ENCODE measurements at regions not wholly inside any gene's neighbourhood (a gene's known extent, or its start where the extent isn't known, plus 50 kb on each side); places are given as distances from the start of the nearest gene placed in this dataset.

GRCh38 chr7:86149024-86149665 lies 494.6 kb upstream of the GRM3 start:
- TF ChIP-seq CTCF (IDR thresholded peaks at IDR 0.05) (no peak), POLR2A (IDR thresholded peaks at IDR 0.05) (no peak)
